ENCODE measurements at regions not wholly inside any gene's neighbourhood (a gene's known extent, or its start where the extent isn't known, plus 50 kb on each side); places are given as distances from the start of the nearest gene placed in this dataset.

GRCh38 chrX:121322159-121322558 lies 274.7 kb downstream of the GLUD2 start:
- Mint-ChIP-seq H3K4me1 (no peaks in the 10 kb centered on the region), H3K27me3 (ENCODE audit: low read depth) (no peaks in the 10 kb centered on the region), H3K9me3 (peaks cover 4% of the 10 kb centered on the region), H3K27ac (ENCODE audit: unreplicated experiment) (no peak overlapping the region), H3K36me3 (ENCODE audit: low read depth) (peaks cover 6% of the 10 kb centered on the region), H3K4me3 (no peak overlapping the region)
- no peak for TF ChIP-seq CTCF (conservative IDR thresholded peaks at IDR 0.05)
- no peak for DNase-seq (ENCODE audit: low read depth, low spot score)

GRCh38 chrX:121323337-121323736 lies 275.9 kb downstream of the GLUD2 start:
- peaks cover 4% of the 10 kb centered on the region for H3K9me3 Mint-ChIP-seq
- TF ChIP-seq CTCF (conservative IDR thresholded peaks at IDR 0.05) = no peak
- no peaks in the 10 kb centered on the region for H3K4me1 Mint-ChIP-seq
- peaks cover 6% of the 10 kb centered on the region for H3K36me3 Mint-ChIP-seq (ENCODE audit: low read depth)
- H3K4me3 Mint-ChIP-seq = no peak overlapping the region
- H3K27ac Mint-ChIP-seq (ENCODE audit: unreplicated experiment) = no peak overlapping the region
- DNase-seq (ENCODE audit: low read depth, low spot score) = no peak
- no peaks in the 10 kb centered on the region for H3K27me3 Mint-ChIP-seq (ENCODE audit: low read depth)

GRCh38 chrX:121333942-121334341 lies 286.5 kb downstream of the GLUD2 start:
- H3K4me1 Mint-ChIP-seq = no peaks in the 10 kb centered on the region
- no peaks in the 10 kb centered on the region for H3K27me3 Mint-ChIP-seq (ENCODE audit: low read depth)
- no peaks in the 10 kb centered on the region for H3K36me3 Mint-ChIP-seq (ENCODE audit: low read depth)
- H3K4me3 Mint-ChIP-seq = no peak overlapping the region
- H3K27ac Mint-ChIP-seq (ENCODE audit: unreplicated experiment) = no peak overlapping the region
- no peak for DNase-seq (ENCODE audit: low read depth, low spot score)
- TF ChIP-seq CTCF (conservative IDR thresholded peaks at IDR 0.05) = no peak
- peaks cover 6% of the 10 kb centered on the region for H3K9me3 Mint-ChIP-seq

GRCh38 chrX:121336831-121337421 lies 289.5 kb downstream of the GLUD2 start:
- H3K4me1 Mint-ChIP-seq = no peaks in the 10 kb centered on the region
- H3K27me3 Mint-ChIP-seq (ENCODE audit: low read depth) = no peaks in the 10 kb centered on the region
- TF ChIP-seq CTCF (conservative IDR thresholded peaks at IDR 0.05) = no peak
- no peaks in the 10 kb centered on the region for H3K9me3 Mint-ChIP-seq
- no peak for DNase-seq (ENCODE audit: low read depth, low spot score)
- H3K27ac Mint-ChIP-seq (ENCODE audit: unreplicated experiment) = no peak overlapping the region
- H3K4me3 Mint-ChIP-seq = no peak overlapping the region
- H3K36me3 Mint-ChIP-seq (ENCODE audit: low read depth) = no peaks in the 10 kb centered on the region

GRCh38 chrX:121337816-121338215 lies 290.4 kb downstream of the GLUD2 start:
- H3K27me3 Mint-ChIP-seq (ENCODE audit: low read depth) = no peaks in the 10 kb centered on the region
- H3K9me3 Mint-ChIP-seq = no peaks in the 10 kb centered on the region
- H3K36me3 Mint-ChIP-seq (ENCODE audit: low read depth) = no peaks in the 10 kb centered on the region
- H3K4me3 Mint-ChIP-seq = no peak overlapping the region
- DNase-seq (ENCODE audit: low read depth, low spot score) = no peak
- TF ChIP-seq CTCF (conservative IDR thresholded peaks at IDR 0.05) = no peak
- H3K27ac Mint-ChIP-seq (ENCODE audit: unreplicated experiment) = no peak overlapping the region
- H3K4me1 Mint-ChIP-seq = no peaks in the 10 kb centered on the region

Measured in neural crest cell (in vitro differentiated cells).